Hepatocyte (in vitro differentiated cells): ENCODE measurements at regions not wholly inside any gene's neighbourhood (a gene's known extent, or its start where the extent isn't known, plus 50 kb on each side); places are given as distances from the start of the nearest gene placed in this dataset.

ENCODE experiments used
- EZH2 ChIP-seq: fragments of 200-600 bp; sonication (generic); IDR thresholded peaks from 2 replicates; pipeline ENCODE4 v1.6.1; 2016; ENCODE audit warnings: antibody characterized with exemption, mild to moderate bottlenecking, borderline replicate concordance
- EZH2phosphoT487 ChIP-seq: fragments of 200-600 bp; sonication (generic); IDR thresholded peaks from one replicate; pipeline ENCODE4 v1.6.1; 2018; ENCODE audit warnings: antibody characterized with exemption, mild to moderate bottlenecking, low read depth, moderate library complexity; ENCODE audit not compliant: unreplicated experiment, severe bottlenecking
- TF ChIP-seq, protein P1 (sequence below): fragments of 200-600 bp; sonication (generic); IDR thresholded peaks from 2 replicates; pipeline ENCODE4 v1.5.1; 2016; ENCODE audit warnings: antibody characterized with exemption, mild to moderate bottlenecking; ENCODE audit not compliant: poor library complexity

DNA sequence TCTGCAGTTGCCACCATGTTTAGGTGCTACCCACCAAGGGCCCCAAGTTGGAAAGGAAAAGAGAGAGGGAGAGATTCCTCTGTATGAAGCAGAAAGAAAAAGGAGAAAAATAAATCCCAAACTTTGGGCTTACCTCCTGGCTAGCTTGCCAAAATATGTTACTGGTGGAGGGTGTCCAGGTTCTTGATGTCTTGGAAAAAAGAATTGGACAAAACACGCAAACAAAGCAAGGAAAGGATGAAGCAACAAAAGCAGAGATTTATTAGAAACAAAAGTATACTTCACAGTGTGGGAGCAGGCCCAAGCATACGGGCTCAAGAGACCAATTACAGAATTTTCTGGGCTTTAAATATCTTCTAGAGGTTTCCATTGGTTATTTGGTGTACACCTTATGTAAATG is 204.5 kb upstream of the LRRC7 start:
- TF ChIP-seq, protein P1, sequence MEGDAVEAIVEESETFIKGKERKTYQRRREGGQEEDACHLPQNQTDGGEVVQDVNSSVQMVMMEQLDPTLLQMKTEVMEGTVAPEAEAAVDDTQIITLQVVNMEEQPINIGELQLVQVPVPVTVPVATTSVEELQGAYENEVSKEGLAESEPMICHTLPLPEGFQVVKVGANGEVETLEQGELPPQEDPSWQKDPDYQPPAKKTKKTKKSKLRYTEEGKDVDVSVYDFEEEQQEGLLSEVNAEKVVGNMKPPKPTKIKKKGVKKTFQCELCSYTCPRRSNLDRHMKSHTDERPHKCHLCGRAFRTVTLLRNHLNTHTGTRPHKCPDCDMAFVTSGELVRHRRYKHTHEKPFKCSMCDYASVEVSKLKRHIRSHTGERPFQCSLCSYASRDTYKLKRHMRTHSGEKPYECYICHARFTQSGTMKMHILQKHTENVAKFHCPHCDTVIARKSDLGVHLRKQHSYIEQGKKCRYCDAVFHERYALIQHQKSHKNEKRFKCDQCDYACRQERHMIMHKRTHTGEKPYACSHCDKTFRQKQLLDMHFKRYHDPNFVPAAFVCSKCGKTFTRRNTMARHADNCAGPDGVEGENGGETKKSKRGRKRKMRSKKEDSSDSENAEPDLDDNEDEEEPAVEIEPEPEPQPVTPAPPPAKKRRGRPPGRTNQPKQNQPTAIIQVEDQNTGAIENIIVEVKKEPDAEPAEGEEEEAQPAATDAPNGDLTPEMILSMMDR, result no peak
- TF ChIP-seq EZH2, result no peak
- TF ChIP-seq EZH2phosphoT487, result no peak
